ENCODE measurements at regions not wholly inside any gene's neighbourhood (a gene's known extent, or its start where the extent isn't known, plus 50 kb on each side); places are given as distances from the start of the nearest gene placed in this dataset.

DNA sequence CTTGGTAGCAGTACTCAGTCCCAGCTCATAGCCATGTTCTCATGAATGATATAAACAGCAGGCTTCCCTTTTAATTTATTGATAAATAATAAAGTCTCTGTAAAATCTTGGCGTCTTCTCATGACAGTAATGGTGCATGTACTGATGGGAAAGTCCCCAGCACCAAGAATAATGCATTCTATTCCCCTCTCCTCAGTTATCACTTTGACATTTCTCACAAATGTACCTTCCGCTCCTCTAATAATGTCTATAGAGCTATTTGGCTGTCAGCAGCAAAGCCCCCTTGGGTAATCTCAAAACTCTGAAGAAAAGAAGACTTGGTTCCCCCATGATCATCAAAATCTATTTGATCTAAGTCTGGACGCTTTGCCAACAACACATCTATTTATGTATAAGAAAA is 185.0 kb upstream of the SPTLC3 start:
- Histone ChIP-seq H3K27ac (no peak overlapping the region), H3K27me3 (no peaks in the 10 kb centered on the region), H3K4me1 (no peaks in the 10 kb centered on the region), H3K36me3 (no peaks in the 10 kb centered on the region), H3K9me3 (no peaks in the 10 kb centered on the region), H3K4me3 (no peak overlapping the region)
- TF ChIP-seq CTCF (IDR thresholded peaks at IDR 0.05): no peak
- ATAC-seq (no peak), DNase-seq (no peak)
- intact Hi-C loops (cut with DNase I): no loop called here

DNA sequence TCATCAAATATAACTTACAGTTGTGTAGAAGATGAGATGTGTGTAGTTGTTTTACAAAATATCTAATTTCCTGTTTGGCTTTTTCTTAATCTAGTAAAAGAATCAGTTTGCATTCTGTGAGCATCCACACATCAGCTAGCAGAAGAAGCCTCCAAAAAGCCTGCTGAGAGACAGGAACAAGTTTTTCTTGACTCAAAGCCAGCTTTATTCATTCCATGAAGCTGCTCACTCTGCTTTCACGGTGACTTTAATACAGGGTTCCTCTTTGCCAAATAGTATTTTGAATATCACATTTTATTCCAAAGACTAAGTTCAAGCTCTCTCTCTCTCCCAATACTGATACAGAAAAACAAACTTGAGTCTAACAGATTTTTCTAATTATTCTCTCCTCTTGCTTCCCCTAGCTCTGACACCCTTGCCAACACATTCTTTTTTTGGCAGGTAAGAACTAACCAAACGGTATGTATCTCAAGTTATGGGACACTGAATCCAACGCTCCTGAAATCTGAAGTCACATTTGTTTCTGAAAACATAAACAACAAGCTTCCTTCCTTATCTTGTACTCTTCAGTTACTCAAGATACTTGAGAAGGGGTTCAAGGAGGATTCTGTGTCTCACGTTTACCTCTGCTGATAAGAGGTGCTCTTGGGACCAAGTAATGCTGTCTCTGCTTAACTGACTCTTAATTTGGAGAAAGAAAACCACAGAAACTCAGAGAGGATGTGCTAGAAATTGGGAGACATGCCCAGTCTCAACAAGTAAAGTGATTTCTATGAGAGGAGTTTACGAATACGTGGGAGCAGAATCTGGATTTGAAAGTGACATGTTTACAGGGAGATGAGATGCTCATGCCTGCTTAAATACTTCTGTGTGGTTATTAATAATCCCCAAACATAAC is 184.2 kb upstream of the SPTLC3 start:
- no peak overlapping the region for H3K27ac ChIP-seq

GRCh38 chr20:12825226-12825595 is 183.6 kb upstream of the SPTLC3 start:
- DNase-seq: no peak
- Histone ChIP-seq H3K4me3 (no peak overlapping the region), H3K4me1 (no peaks in the 10 kb centered on the region), H3K27me3 (no peaks in the 10 kb centered on the region), H3K27ac (no peak overlapping the region), H3K9me3 (no peaks in the 10 kb centered on the region), H3K36me3 (no peaks in the 10 kb centered on the region)
- no peak for TF ChIP-seq CTCF (IDR thresholded peaks at IDR 0.05)
- intact Hi-C loops (cut with DNase I): no loop called here
- no peak for ATAC-seq

More for the DNA sequence above, 184.2 kb upstream of the SPTLC3 start:
- ATAC-seq (no peak), DNase-seq (no peak)
- no peaks in the 10 kb centered on the region for H3K36me3 ChIP-seq
- H3K27me3 ChIP-seq: no peaks in the 10 kb centered on the region
- intact Hi-C loops (cut with DNase I): no loop called here
- no peaks in the 10 kb centered on the region for H3K9me3 ChIP-seq
- no peak overlapping the region for H3K4me3 ChIP-seq
- no peak for TF ChIP-seq CTCF (IDR thresholded peaks at IDR 0.05)
- H3K4me1 ChIP-seq: no peaks in the 10 kb centered on the region

- Histone ChIP-seq H3K4me1 (no peaks in the 10 kb centered on the region), H3K36me3 (no peaks in the 10 kb centered on the region), H3K27me3 (no peaks in the 10 kb centered on the region), H3K4me3 (no peak overlapping the region), H3K27ac (no peak overlapping the region), H3K9me3 (no peaks in the 10 kb centered on the region)
- DNase-seq (no peak), ATAC-seq (no peak)
- no peak for TF ChIP-seq CTCF (IDR thresholded peaks at IDR 0.05)
- intact Hi-C loops (cut with DNase I): no loop called here
These were observed 180.9 kb upstream of the SPTLC3 start for GRCh38 chr20:12827816-12828385.

DNA sequence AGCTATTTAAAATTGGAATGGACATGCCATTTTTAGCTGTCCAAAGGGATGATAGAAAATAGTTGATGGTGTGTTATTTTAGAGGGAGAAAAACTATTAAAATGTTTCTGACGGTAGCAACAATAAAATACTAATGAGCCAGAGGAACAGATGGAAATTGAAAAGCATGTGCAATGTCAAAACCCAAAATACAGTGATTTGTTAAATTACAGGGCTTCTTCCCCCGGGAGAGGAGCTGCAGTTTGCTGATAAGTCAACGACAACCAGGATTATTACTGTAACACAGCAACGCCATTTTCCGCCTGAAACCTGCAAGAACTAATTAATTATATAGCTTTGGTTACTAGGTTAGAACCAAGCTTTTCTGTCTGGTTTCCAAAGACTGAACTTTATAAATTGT is 179.6 kb upstream of the SPTLC3 start:
- ATAC-seq (no peak), DNase-seq (no peak)

More for the DNA sequence above, 179.6 kb upstream of the SPTLC3 start:
- Histone ChIP-seq H3K4me3 (no peak overlapping the region), H3K9me3 (no peaks in the 10 kb centered on the region), H3K36me3 (no peaks in the 10 kb centered on the region), H3K27me3 (no peaks in the 10 kb centered on the region), H3K4me1 (no peaks in the 10 kb centered on the region), H3K27ac (no peak overlapping the region)
- no peak for TF ChIP-seq CTCF (IDR thresholded peaks at IDR 0.05)
- intact Hi-C loops (cut with DNase I): no loop called here

Data from left lung (tissue), 4 donors.